ENCODE measurements at regions not wholly inside any gene's neighbourhood (a gene's known extent, or its start where the extent isn't known, plus 50 kb on each side); places are given as distances from the start of the nearest gene placed in this dataset.

GRCh38 chr11:70646272-70647049, 248.1 kb downstream of the CTTN start:
- TF ChIP-seq ELF1 (IDR thresholded peaks at IDR 0.05; ENCODE audit: borderline replicate concordance, low read depth) (no peak), POLR2AphosphoS5 (IDR thresholded peaks at IDR 0.05; ENCODE audit: low read depth, low read length) (no peak), ZBTB33 (IDR thresholded peaks at IDR 0.05; ENCODE audit: extremely low read depth, insufficient replicate concordance, low read length) (no peak), EZH2 (IDR thresholded peaks at IDR 0.05) (no peak), ZNF274 (IDR thresholded peaks at IDR 0.05; ENCODE audit: low read depth, low read length) (no peak), SIN3A (IDR thresholded peaks at IDR 0.05; ENCODE audit: low read depth) (no peak), CTCF (IDR thresholded peaks at IDR 0.05 in 2 of 3, conservative IDR thresholded peaks at IDR 0.05 in 1 of 3; ENCODE audit: borderline replicate concordance in 1 of 3, insufficient read depth in 1 of 3, low read depth in 2 of 3, low read length in 2 of 3) (no peak), POLR2A (IDR thresholded peaks at IDR 0.05; ENCODE audit: borderline replicate concordance, extremely low read depth, insufficient read depth, insufficient read length) (no peak), CBX3 (IDR thresholded peaks at IDR 0.05; ENCODE audit: low read depth) (no peak), ZFX (IDR thresholded peaks at IDR 0.05) (no peak), SRF (IDR thresholded peaks at IDR 0.05; ENCODE audit: low read depth) (no peak), RAD21 (IDR thresholded peaks at IDR 0.05; ENCODE audit: low read depth) (no peak), JUND (IDR thresholded peaks at IDR 0.05) (no peak)
